Prostate gland (tissue), 2 donors: ENCODE measurements at regions not wholly inside any gene's neighbourhood (a gene's known extent, or its start where the extent isn't known, plus 50 kb on each side); places are given as distances from the start of the nearest gene placed in this dataset.

Experiments
- DNase-seq: peaks from one replicate; pipeline ENCODE4 v3.0.0-alpha.2; 2019; ENCODE audit warnings: low spot score
- H3K27ac ChIP-seq, 2 donors: fragments of 200-600 bp; sonication (generic); 2 replicates each; pipeline ENCODE4 v1.5.1; 2017 to 2019
- H3K27me3 ChIP-seq: fragments of 200-600 bp; sonication (generic); replicated peaks from 2 replicates; pipeline ENCODE4 v1.5.1; 2019; ENCODE audit not compliant: insufficient read depth
- H3K36me3 ChIP-seq, 2 donors: fragments of 200-600 bp; sonication (generic); 1 replicate in 1 of 2; 2 replicates in 1 of 2; pipeline versions ENCODE4 v1.5.1 to v1.8.1; 2017 to 2019
- H3K4me1 ChIP-seq: fragments of 200-600 bp; sonication (generic); replicated peaks from 2 replicates; pipeline ENCODE4 v1.5.1; 2019
- H3K4me3 ChIP-seq, 2 donors: fragments of 200-600 bp; sonication (generic); 2 replicates each; pipeline ENCODE4 v1.5.1; 2017 to 2019
- H3K9me3 ChIP-seq: fragments of 200-600 bp; sonication (generic); 2 replicates; pipeline ENCODE4 v1.5.1; 2017
- CTCF ChIP-seq, 4 experiments: fragments of 200-600 bp in 2 of 4; fragments of 450-650 bp in 2 of 4; sonication (generic) in 2 of 4; IDR thresholded peaks; 1 replicate in 3 of 4; 2 replicates in 1 of 4; pipeline ENCODE4 v1.5.1; 2016 to 2019; ENCODE audit warnings: antibody characterized with exemption in 4 of 4, mild to moderate bottlenecking in 2 of 4, moderate library complexity in 2 of 4
- POLR2A ChIP-seq: fragments of 450-650 bp; IDR thresholded peaks from one replicate; pipeline ENCODE4 v1.6.1; 2016; ENCODE audit warnings: antibody characterized with exemption, mild to moderate bottlenecking
- POLR2AphosphoS5 ChIP-seq: sonication (generic); formaldehyde crosslinking; IDR thresholded peaks from one replicate; pipeline ENCODE4 v1.6.1; 2017; ENCODE audit warnings: antibody characterized with exemption
- WGBS: methylation state at CpG from one replicate; pipeline ENCODE4 v1.1.5; 2018; 5-methylcytosine and 5-hydroxymethylcytosine counted together
- intact Hi-C: fragments of 100-400 bp; cut with DNase I; formaldehyde crosslinking; loops from one replicate; pipeline ENCODE4 v1.14.2; 2022

- no peak for TF ChIP-seq POLR2AphosphoS5
- Histone ChIP-seq H3K27me3 (no peaks in the 10 kb centered on the region), H3K9me3 (no peaks in the 10 kb centered on the region), H3K4me1 (no peaks in the 10 kb centered on the region), H3K27ac (no peak overlapping the region), H3K4me3 (no peak overlapping the region), H3K36me3 (no peaks in the 10 kb centered on the region)
- intact Hi-C loops, result no loop called here
- DNase-seq, result no peak
- WGBS, result 86% methylated on average over 12 of the region's 12 CpGs
Measured at GRCh38 chr20:57826666-57827287, 117.0 kb upstream of the PMEPA1 start.

- 92% methylated on average over 6 of the region's 6 CpGs for WGBS
- Histone ChIP-seq H3K4me3 (no peak overlapping the region), H3K36me3 (no peaks in the 10 kb centered on the region), H3K27ac (no peak overlapping the region), H3K9me3 (no peaks in the 10 kb centered on the region), H3K27me3 (no peaks in the 10 kb centered on the region), H3K4me1 (no peaks in the 10 kb centered on the region)
- intact Hi-C loops, result no loop called here
- TF ChIP-seq CTCF (IDR thresholded peaks at IDR 0.05), result no peak
- TF ChIP-seq POLR2A, result no peak
- no peak for TF ChIP-seq POLR2AphosphoS5
- no peak for DNase-seq
Measured at GRCh38 chr20:57824909-57825308, 115.1 kb upstream of the PMEPA1 start.

- Histone ChIP-seq H3K27me3 (no peaks in the 10 kb centered on the region), H3K36me3 (no peaks in the 10 kb centered on the region), H3K4me3 (no peak overlapping the region), H3K27ac (no peak overlapping the region), H3K4me1 (no peaks in the 10 kb centered on the region), H3K9me3 (no peaks in the 10 kb centered on the region)
- intact Hi-C loops, result no loop called here
- TF ChIP-seq POLR2AphosphoS5 (no peak), CTCF (IDR thresholded peaks at IDR 0.05) (no peak), POLR2A (no peak)
- DNase-seq, result no peak
- WGBS, result 89% methylated on average over 4 of the region's 4 CpGs
Measured at GRCh38 chr20:57821935-57822334, 112.1 kb upstream of the PMEPA1 start.

- Histone ChIP-seq H3K4me1 (no peaks in the 10 kb centered on the region), H3K27me3 (no peaks in the 10 kb centered on the region), H3K36me3 (no peaks in the 10 kb centered on the region), H3K27ac (no peak overlapping the region), H3K4me3 (no peak overlapping the region), H3K9me3 (no peaks in the 10 kb centered on the region)
- TF ChIP-seq POLR2AphosphoS5 (no peak), POLR2A (no peak), CTCF (IDR thresholded peaks at IDR 0.05) (no peak)
- no peak for DNase-seq
- 72% methylated on average over 4 of the region's 4 CpGs for WGBS
- intact Hi-C loops, result no loop called here
Measured at GRCh38 chr20:57819691-57820380, 110.0 kb upstream of the PMEPA1 start.

- no peak overlapping the region for H3K4me3 ChIP-seq
- H3K36me3 ChIP-seq, result no peaks in the 10 kb centered on the region
- no peaks in the 10 kb centered on the region for H3K4me1 ChIP-seq
- WGBS, result 92% methylated on average over 11 of the region's 11 CpGs
- H3K27ac ChIP-seq, result no peak overlapping the region
- H3K27me3 ChIP-seq, result no peaks in the 10 kb centered on the region
- no peak for DNase-seq
- TF ChIP-seq POLR2AphosphoS5, result no peak
- TF ChIP-seq CTCF (IDR thresholded peaks at IDR 0.05), result no peak
- TF ChIP-seq POLR2A, result no peak
- intact Hi-C loops, result no loop called here
- no peaks in the 10 kb centered on the region for H3K9me3 ChIP-seq
Measured at GRCh38 chr20:57819291-57819690, 109.5 kb upstream of the PMEPA1 start.
